ACC112 (cell line): ENCODE measurements at regions not wholly inside any gene's neighbourhood (a gene's known extent, or its start where the extent isn't known, plus 50 kb on each side); places are given as distances from the start of the nearest gene placed in this dataset.

Source experiments
- H2AFZ ChIP-seq: fragments of 200-600 bp; sonication (generic); one replicate; pipeline ENCODE4 v1.6.0; 2017; ENCODE audit warnings: antibody characterized with exemption, low read length; ENCODE audit not compliant: unreplicated experiment
- H3K27ac ChIP-seq: fragments of 200-600 bp; sonication (generic); 2 replicates; pipeline ENCODE4 v1.5.1; 2014; ENCODE audit warnings: low read depth, mild to moderate bottlenecking, antibody characterized with exemption, low read length, moderate library complexity
- H3K27me3 ChIP-seq: fragments of 200-600 bp; sonication (generic); 2 replicates; pipeline ENCODE4 v1.6.1; 2014; ENCODE audit warnings: mild to moderate bottlenecking, antibody characterized with exemption, low read length, moderate library complexity, mixed read lengths; ENCODE audit not compliant: insufficient read depth
- H3K36me3 ChIP-seq: fragments of 200-600 bp; sonication (generic); 2 replicates; pipeline ENCODE4 v1.6.1; 2016; ENCODE audit warnings: mild to moderate bottlenecking, antibody characterized with exemption, low read length, moderate library complexity, mixed read lengths; ENCODE audit not compliant: insufficient read depth
- H3K4me1 ChIP-seq: fragments of 200-600 bp; sonication (generic); one replicate; pipeline ENCODE4 v1.6.1; 2016; ENCODE audit warnings: low read length, mixed read lengths; ENCODE audit not compliant: insufficient read depth, unreplicated experiment, control insufficient read depth
- H3K4me3 ChIP-seq: fragments of 200-600 bp; sonication (generic); 2 replicates; pipeline ENCODE4 v1.5.1; 2014; ENCODE audit warnings: mild to moderate bottlenecking, low read depth, low read length
- H3K79me2 ChIP-seq: fragments of 200-600 bp; sonication (generic); one replicate; pipeline ENCODE4 v1.6.0; 2016; ENCODE audit warnings: low read length; ENCODE audit not compliant: control insufficient read depth, unreplicated experiment, insufficient read depth

DNA sequence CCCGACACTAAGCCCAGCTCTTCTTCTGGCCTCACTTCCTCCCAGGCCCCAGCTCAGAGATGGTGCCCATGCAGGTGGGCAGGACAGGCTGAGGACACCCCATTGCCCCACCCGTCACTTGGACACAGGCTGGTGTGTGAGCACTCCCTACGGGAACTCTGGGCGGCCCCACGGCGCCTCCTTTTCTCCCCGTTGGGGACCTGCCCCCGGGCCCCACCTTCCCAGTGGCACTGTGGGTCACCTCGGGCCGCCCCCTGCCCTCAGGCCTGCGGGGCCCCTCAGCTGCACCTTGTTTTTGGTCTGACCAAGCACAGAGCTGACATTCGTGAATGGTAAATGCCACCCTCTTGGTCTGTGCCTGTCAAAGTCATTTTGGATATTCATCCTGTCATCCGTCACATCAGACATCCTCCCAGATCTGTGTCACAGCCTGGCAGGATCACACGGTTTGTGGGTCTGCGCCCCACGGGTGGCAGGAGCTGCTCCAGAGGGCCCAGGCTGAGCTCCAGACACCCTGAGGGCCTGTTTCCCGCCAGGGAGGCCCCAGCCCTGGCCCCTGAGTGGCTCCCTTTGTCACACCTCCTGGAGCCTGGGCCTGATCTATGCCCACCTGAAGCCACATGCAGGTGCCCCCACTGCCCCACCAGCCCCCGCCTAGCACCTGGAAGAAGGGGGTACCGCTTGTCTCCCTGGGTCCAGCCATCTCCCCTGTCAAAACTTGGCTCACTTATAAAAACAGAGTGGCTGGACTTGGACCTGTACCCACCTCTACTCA is 1188.5 kb downstream of the BRD1 start:
- H3K4me1 ChIP-seq, result no peaks in the 10 kb centered on the region
- no peak overlapping the region for H3K27ac ChIP-seq

DNA sequence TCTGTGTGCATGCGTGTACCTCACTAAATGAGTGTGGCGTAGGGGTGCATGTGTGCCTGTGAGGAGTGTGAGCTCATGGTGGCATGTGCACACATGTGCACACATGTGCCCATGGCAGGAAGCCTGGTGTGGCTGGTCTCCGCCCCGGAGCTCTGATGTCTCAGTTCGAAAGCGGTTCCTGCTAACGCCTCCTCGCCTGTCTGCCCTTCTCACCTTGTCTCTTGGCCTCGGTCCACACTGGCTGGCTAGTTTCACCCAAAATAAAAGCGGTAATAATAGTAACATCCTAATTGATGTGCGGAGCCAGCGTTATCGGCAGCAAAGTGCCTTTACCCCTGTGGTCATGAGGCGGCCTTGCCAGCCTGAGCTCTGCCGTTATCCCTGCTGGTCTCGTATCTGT is 1190.4 kb downstream of the BRD1 start:
- Histone ChIP-seq H3K79me2 (no peaks in the 10 kb centered on the region), H3K4me1 (no peaks in the 10 kb centered on the region), H3K27ac (no peak overlapping the region), H3K36me3 (no peaks in the 10 kb centered on the region), H2AFZ (no peak overlapping the region), H3K27me3 (no peaks in the 10 kb centered on the region), H3K4me3 (no peak overlapping the region)

More for the DNA sequence above, 1188.5 kb downstream of the BRD1 start:
- Histone ChIP-seq H2AFZ (no peak overlapping the region), H3K4me3 (no peak overlapping the region), H3K36me3 (no peaks in the 10 kb centered on the region), H3K27me3 (no peaks in the 10 kb centered on the region), H3K79me2 (no peaks in the 10 kb centered on the region)

DNA sequence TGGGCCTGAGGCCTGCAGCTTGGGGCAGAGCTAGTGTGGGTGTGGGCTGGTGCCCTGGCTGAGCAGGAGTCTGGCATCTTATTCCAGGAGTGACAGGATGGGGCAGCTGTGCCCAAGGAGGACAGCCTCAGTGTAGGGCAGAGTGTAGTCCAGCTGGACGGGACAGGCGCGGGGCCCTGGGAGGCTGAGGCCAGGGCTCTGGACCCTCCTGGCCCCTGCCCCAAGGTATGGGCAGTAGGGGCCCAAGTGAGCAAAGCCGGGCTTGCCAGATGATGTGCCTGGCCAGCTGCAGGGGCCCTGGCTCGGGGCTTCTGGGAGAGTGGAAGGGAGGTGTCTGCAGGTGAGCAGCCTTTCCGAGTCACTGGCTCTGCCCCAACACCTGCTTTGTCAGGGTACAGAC is 1190.9 kb downstream of the BRD1 start:
- H3K4me3 ChIP-seq, result no peak overlapping the region
- H2AFZ ChIP-seq, result no peak overlapping the region
- H3K79me2 ChIP-seq, result no peaks in the 10 kb centered on the region
- H3K27ac ChIP-seq, result no peak overlapping the region
- H3K27me3 ChIP-seq, result no peaks in the 10 kb centered on the region
- no peaks in the 10 kb centered on the region for H3K4me1 ChIP-seq
- H3K36me3 ChIP-seq, result no peaks in the 10 kb centered on the region

DNA sequence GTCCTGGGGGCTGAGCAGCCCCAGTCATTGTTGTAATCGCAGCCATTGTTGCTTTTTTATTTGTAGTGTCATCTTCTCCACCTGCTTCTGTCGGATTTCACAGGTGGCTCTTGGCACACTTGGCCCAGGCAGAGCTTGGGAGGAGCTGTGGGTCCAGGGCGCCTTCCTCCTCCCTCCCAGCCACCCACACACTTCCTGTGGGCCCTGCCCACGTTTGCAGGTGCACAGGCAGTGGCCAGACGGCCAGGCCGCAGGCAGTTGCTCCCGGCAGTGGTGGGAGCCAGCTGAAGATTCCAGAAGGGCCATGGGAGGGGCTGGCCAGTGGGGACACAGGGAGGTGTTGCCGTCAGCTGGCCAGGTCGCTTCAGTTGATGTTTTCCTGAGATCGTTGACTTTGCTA is 1191.9 kb downstream of the BRD1 start:
- Histone ChIP-seq H3K36me3 (no peaks in the 10 kb centered on the region), H3K79me2 (no peaks in the 10 kb centered on the region), H3K4me3 (no peak overlapping the region), H2AFZ (no peak overlapping the region), H3K4me1 (no peaks in the 10 kb centered on the region), H3K27me3 (no peaks in the 10 kb centered on the region), H3K27ac (no peak overlapping the region)

DNA sequence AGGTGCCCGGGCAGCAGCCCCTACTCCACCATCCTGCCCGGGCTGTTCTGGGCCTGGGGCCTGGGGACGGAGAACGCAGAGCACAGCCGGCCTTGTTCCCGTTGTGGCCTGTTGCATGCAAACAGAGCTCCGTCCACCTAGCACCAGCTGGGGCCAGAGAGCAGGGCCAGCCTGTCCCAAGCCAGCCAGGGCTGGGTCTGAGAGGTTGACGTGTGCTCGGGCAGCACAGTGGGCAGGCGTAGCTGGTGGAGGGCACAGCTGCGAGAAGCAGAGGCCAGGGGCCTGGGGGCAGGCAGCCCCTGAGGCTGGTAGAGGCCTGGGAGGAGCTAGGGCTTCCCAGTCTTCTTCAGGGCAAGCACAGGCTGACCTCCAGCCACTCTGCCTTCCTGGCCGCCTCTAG is 1192.6 kb downstream of the BRD1 start:
- Histone ChIP-seq H2AFZ (no peak overlapping the region), H3K79me2 (no peaks in the 10 kb centered on the region), H3K27ac (no peak overlapping the region), H3K27me3 (no peaks in the 10 kb centered on the region), H3K36me3 (no peaks in the 10 kb centered on the region), H3K4me3 (no peak overlapping the region), H3K4me1 (no peaks in the 10 kb centered on the region)

DNA sequence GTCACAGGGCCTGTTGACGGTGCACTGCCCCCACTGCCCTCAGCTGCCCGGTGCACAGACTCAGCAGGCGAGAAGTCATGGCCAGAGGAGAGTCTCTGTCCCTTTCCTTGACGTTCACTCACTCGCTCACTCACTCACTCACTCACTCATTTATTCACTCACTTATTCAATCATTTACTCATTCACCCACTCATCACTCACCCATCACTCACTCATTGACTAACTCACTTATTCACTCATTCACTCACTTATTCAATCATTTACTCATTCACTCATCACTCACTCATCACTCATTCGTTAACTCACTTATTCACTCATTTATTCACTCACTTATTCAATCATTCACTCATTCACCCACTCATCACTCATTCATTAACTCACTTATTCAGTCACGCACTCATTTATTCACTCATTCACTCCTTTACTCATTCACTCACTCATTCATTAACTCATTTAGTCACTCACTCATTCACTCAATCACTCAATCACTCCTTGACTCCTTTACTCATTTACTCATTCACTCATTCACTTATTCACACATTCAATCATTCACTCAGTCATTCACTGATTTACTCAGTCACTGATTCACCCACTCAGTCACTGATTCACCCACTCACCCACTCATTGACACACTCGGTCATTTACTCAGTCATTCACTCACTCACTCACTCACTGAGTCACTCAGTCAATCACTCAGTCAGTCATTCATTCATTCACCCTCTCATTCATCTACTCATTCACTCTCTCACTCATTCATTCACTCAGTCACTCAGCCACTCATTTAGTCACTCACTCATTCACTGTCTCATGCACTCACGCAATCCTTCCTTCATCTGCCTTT is 1193.5 kb downstream of the BRD1 start:
- Histone ChIP-seq H3K36me3 (no peaks in the 10 kb centered on the region), H3K27ac (no peak overlapping the region), H3K4me1 (no peaks in the 10 kb centered on the region), H2AFZ (no peak overlapping the region), H3K4me3 (no peak overlapping the region), H3K79me2 (no peaks in the 10 kb centered on the region), H3K27me3 (no peaks in the 10 kb centered on the region)

DNA sequence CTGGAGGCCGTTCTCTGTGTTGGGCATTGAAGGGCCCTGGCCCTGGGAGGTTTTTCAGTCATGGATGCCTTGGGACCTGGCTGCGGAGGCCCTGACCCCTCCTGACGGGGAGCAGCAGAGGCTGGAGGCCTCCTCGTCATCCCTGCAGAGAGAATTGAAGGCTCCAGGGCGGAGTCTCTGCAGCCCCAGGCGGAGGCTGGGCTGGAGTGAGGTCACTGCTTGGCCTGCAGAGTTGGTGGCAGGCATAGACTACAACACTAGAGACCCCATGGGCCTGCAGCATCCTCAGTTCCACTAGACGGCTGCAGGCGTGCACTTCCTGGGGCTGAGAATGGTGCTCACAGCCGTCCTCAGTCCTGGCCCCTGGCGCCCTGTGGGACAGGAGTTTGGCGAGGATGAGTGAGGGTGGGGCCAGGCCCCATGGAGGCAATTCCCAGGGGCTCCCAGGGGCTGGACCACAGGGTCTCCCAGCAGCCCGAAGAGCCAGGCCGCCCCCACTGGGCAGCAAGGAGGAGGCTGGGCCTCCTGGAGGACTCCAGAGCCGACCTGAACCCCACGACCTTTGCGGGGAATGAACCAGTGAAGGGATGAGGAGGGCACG is 1194.9 kb downstream of the BRD1 start:
- Histone ChIP-seq H3K4me3 (no peak overlapping the region), H2AFZ (no peak overlapping the region), H3K4me1 (no peaks in the 10 kb centered on the region), H3K79me2 (no peaks in the 10 kb centered on the region), H3K27me3 (no peaks in the 10 kb centered on the region), H3K36me3 (no peaks in the 10 kb centered on the region), H3K27ac (no peak overlapping the region)

DNA sequence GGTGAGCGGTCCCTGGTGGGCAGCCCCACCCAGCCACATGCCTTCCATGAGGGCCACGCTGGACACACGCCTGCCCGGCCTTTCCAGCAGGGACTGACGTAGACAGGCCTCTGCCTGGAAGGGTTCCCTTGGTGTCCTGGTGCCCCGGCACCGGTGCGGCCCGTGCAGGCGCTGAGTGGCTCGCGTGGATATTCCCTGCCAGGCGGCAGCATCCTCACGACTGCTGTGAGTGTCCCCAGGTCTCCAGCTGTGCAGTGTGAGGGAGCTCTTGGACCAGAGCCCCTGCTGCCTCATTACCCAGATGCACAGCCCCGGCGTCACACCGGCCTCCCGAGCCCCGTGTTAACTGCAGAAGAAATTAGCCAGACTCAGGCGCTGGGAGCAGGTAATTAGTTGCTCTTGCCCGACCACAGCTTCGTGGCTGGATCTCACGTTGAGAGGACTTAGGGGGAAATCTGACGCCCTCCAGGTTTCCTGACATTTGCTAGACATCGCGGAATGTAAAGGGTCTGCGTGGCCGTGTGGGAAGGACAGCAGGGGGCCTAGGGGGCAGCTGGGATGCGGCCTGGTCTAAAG is 1196.3 kb downstream of the BRD1 start:
- no peak overlapping the region for H2AFZ ChIP-seq
- H3K36me3 ChIP-seq, result no peaks in the 10 kb centered on the region
- H3K79me2 ChIP-seq, result no peaks in the 10 kb centered on the region
- H3K4me3 ChIP-seq, result no peak overlapping the region
- no peak overlapping the region for H3K27ac ChIP-seq
- no peaks in the 10 kb centered on the region for H3K4me1 ChIP-seq
- no peaks in the 10 kb centered on the region for H3K27me3 ChIP-seq

DNA sequence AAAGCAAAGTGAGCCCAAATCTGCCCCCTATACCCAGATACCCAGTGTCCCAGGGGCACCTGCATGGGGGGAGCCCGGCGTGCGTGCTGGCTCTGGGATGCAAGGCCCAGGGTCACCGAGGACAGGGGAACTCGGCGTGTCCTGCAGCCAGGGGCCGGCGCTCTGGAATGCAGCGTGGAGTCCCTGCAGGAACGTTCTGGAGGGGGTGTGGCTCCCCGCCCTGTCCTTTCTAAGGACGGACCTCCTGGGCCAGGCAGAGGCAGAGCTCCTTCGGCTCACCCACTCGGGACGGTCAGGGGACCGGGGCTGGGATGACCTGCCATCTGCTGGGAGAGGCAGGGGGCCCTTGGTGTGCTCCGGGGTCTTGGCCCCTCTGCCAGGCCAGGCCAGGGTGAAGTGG is 1196.8 kb downstream of the BRD1 start:
- Histone ChIP-seq H2AFZ (no peak overlapping the region), H3K4me3 (no peak overlapping the region), H3K36me3 (no peaks in the 10 kb centered on the region), H3K27me3 (no peaks in the 10 kb centered on the region), H3K4me1 (no peaks in the 10 kb centered on the region), H3K79me2 (no peaks in the 10 kb centered on the region), H3K27ac (no peak overlapping the region)

DNA sequence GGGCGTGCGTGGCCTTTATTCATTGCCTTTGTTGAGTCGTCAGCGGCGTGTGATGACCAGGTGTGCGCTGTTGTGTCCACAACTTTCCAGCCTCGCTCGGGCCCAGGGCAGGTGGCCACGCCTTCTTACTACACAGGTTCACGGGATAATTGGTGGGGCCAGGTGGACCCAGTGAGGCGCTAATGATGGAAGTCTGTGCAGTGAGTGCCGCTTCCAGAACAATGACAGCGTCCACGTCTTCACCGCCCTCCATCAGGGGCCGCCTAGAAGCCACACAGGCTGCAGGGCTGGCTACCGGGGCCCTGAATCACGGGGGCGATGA is 1197.3 kb downstream of the BRD1 start:
- Histone ChIP-seq H3K27ac (no peak overlapping the region), H2AFZ (no peak overlapping the region), H3K4me3 (no peak overlapping the region), H3K4me1 (no peaks in the 10 kb centered on the region), H3K79me2 (no peaks in the 10 kb centered on the region), H3K27me3 (no peaks in the 10 kb centered on the region), H3K36me3 (no peaks in the 10 kb centered on the region)
